BJ (cell line): ENCODE measurements at regions not wholly inside any gene's neighbourhood (a gene's known extent, or its start where the extent isn't known, plus 50 kb on each side); places are given as distances from the start of the nearest gene placed in this dataset.

Experiments used
- CTCF ChIA-PET: fragments of 350-600 bp; formaldehyde crosslinking; extraction: SDS; loops from one replicate; lab custom pipeline; 2021; ENCODE audit warnings: antibody characterized with exemption, inconsistent platforms; lab: Yijun Ruan, JAX
- POLR2A ChIA-PET: fragments of 300-600 bp; sonication (Branson Sonifier 250); formaldehyde crosslinking; extraction: SDS; loops from one replicate; lab custom pipeline; 2021; ENCODE audit warnings: antibody characterized with exemption; lab: Charles Lee
- DNase-seq: peaks from one replicate; pipeline ENCODE4 v3.0.0-alpha.2; 2011; ENCODE audit warnings: low read depth
- H3K27me3 ChIP-seq: 2 replicates; pipeline ENCODE4 v1.6.0; 2011; ENCODE audit warnings: low read length; ENCODE audit not compliant: control insufficient read depth, insufficient read depth
- H3K36me3 ChIP-seq: 2 replicates; pipeline ENCODE4 v1.5.1; 2011; ENCODE audit warnings: low read length; ENCODE audit not compliant: control insufficient read depth, insufficient read depth
- H3K4me3 ChIP-seq: 2 replicates; pipeline ENCODE4 v1.5.1; 2011; ENCODE audit warnings: low read depth, mild to moderate bottlenecking, control low read depth, low read length
- CTCF ChIP-seq: IDR thresholded peaks from 2 replicates; pipeline ENCODE4 v1.5.1; 2011; ENCODE audit warnings: low read depth, mild to moderate bottlenecking, control low read depth, inconsistent platforms, low read length, moderate library complexity; ENCODE audit not compliant: insufficient read depth

- no peak for DNase-seq
- Histone ChIP-seq H3K36me3 (no peaks in the 10 kb centered on the region), H3K4me3 (no peak overlapping the region), H3K27me3 (no peaks in the 10 kb centered on the region; the same call in 1 of the 2 replicates)
- POLR2A ChIA-PET: no interaction called here
- CTCF ChIA-PET: no interaction called here
- TF ChIP-seq CTCF: no peak
Observed at GRCh38 chr2:118568700-118569099, 278.7 kb downstream of the EN1 start.

- ChIA-PET POLR2A (no interaction called here), CTCF (interaction anchor here (2.2 kb wide), 1 partner anchor 12 kb away, joined by 9 read pairs; no protein-coding TSS in a partner anchor)
- Histone ChIP-seq H3K36me3 (no peaks in the 10 kb centered on the region), H3K4me3 (no peak overlapping the region), H3K27me3 (no peaks in the 10 kb centered on the region; the same call in 1 of the 2 replicates)
- no peak for TF ChIP-seq CTCF
- no peak for DNase-seq
Observed at GRCh38 chr2:118565786-118566540, 281.5 kb downstream of the EN1 start.

- ChIA-PET CTCF (interaction anchor here (2.2 kb wide), 1 partner anchor 11 kb away, joined by 9 read pairs; no protein-coding TSS in a partner anchor), POLR2A (no interaction called here)
- Histone ChIP-seq H3K4me3 (no peak overlapping the region), H3K27me3 (no peaks in the 10 kb centered on the region; the same call in 1 of the 2 replicates), H3K36me3 (no peaks in the 10 kb centered on the region)
- no peak for DNase-seq
- no peak for TF ChIP-seq CTCF
Observed at GRCh38 chr2:118565301-118565700, 282.1 kb downstream of the EN1 start.

- Histone ChIP-seq H3K36me3 (no peaks in the 10 kb centered on the region), H3K4me3 (no peak overlapping the region), H3K27me3 (no peaks in the 10 kb centered on the region; the same call in 1 of the 2 replicates)
- DNase-seq: no peak
- ChIA-PET POLR2A (no interaction called here), CTCF (interaction anchor here (0.6 kb wide), 1 partner anchor 293 kb away, joined by 3 read pairs; no protein-coding TSS in a partner anchor)
- no peak for TF ChIP-seq CTCF
Observed at GRCh38 chr2:118562144-118562543, 285.3 kb downstream of the EN1 start.

GRCh38 chr2:118558846-118559245 is 288.6 kb downstream of the EN1 start:
- ChIA-PET POLR2A (no interaction called here), CTCF (no interaction called here)
- no peak overlapping the region for H3K4me3 ChIP-seq
- no peak for TF ChIP-seq CTCF
- H3K27me3 ChIP-seq: no peaks in the 10 kb centered on the region
- no peaks in the 10 kb centered on the region for H3K36me3 ChIP-seq
- no peak for DNase-seq
